GM10266 (cell line): ENCODE measurements at regions not wholly inside any gene's neighbourhood (a gene's known extent, or its start where the extent isn't known, plus 50 kb on each side); places are given as distances from the start of the nearest gene placed in this dataset.
"Not testable (repeated sequence)": the region's sequence is repeated elsewhere in the genome, so short reads cannot be mapped to it uniquely, and the experiment has no call there.

ENCODE experiments used
- DNase-seq: peaks from one replicate; pipeline ENCODE4 v3.0.0; 2012; ENCODE audit errors: extremely low spot score
- TF ChIP-seq, protein P1 (sequence below): IDR thresholded peaks from 2 replicates; pipeline ENCODE4 v1.5.1; 2012; ENCODE audit warnings: mild to moderate bottlenecking, low read depth; ENCODE audit not compliant: control insufficient read depth, insufficient read depth; ENCODE audit errors: missing control alignments

DNA sequence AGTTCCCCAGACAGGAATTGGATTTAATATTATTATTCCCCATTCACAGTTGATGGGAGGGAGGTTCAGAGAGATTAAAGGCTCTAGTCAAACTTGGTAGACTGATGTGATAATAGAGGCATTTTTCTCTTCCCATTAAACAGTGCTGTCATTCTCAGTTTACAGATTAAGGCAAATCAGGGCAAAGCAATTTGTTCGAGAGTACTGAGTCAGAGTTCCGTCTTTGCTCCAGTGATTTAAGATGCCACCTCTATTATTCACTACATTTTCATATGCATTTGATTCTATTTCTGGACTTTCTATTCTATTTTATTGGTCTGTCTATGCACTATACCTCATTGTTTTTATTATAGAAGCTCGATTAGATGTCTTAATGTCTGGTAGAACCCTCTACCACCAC is 201.0 kb upstream of the RAI14 start:
- TF ChIP-seq, protein P1, sequence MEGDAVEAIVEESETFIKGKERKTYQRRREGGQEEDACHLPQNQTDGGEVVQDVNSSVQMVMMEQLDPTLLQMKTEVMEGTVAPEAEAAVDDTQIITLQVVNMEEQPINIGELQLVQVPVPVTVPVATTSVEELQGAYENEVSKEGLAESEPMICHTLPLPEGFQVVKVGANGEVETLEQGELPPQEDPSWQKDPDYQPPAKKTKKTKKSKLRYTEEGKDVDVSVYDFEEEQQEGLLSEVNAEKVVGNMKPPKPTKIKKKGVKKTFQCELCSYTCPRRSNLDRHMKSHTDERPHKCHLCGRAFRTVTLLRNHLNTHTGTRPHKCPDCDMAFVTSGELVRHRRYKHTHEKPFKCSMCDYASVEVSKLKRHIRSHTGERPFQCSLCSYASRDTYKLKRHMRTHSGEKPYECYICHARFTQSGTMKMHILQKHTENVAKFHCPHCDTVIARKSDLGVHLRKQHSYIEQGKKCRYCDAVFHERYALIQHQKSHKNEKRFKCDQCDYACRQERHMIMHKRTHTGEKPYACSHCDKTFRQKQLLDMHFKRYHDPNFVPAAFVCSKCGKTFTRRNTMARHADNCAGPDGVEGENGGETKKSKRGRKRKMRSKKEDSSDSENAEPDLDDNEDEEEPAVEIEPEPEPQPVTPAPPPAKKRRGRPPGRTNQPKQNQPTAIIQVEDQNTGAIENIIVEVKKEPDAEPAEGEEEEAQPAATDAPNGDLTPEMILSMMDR = no peak
- no peak for DNase-seq

DNA sequence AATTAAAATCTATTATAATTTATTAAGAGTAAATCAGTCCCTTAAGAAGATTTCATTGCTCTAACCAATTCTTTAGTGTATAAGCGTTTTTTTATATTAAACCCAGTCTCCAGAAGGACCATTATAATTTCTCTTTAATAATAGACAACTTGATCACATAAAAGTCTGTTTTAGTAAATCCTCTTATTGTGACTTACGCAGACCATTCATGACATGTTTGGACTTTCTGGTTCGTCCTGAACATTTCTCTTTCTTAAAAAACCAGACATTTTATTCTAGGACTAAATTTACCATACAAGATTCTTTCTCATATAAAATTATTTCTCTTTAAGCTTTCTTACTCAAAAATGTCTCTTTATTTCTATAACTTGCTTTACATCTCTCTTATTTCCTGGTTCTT is 196.2 kb upstream of the RAI14 start:
- DNase-seq = no peak
- TF ChIP-seq, protein P1 = no peak

DNA sequence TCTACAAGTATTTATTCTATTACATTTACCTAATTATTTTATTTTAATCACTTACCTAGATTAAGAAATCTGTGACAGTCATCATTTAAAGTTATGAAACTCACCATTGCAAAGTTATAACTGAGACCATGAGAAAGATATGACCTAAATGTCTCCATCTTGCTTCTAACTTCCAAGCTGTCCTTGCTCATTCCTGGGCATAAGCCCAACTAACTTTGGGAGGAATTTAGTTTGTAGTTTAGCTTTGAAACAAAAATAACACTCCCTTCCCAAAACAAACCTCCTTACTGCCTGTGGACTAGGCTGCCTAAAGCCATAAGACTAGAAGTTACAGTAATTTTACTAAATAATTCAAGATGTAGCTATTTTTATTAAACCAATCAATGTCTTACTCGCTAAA is 195.6 kb upstream of the RAI14 start:
- no peak for DNase-seq
- TF ChIP-seq, protein P1 = no peak

DNA sequence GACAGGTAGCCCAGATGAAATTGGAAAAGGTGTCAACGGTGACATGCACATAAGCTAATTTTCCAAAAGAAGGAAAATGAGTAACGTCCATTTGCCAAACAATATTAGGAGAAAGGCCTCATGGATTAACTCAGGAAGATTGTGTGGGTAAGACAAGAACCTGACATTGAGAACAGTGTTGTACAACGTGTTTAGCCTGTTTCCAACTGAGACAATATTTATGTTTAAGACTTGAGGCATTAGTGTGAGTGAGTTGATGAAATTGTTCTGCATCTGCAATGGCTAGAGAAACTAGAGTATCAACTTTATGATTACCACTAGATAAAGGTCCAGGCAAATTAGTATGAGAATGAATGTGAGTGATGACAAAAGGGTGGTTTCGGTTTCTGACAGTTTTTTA is 191.3 kb upstream of the RAI14 start:
- DNase-seq = no peak
- TF ChIP-seq, protein P1 = no peak

- DNase-seq = not testable (repeated sequence)
- TF ChIP-seq, protein P1 = peak; percentile 50
Observed at GRCh38 chr5:34465301-34465700, 190.8 kb upstream of the RAI14 start.

DNA sequence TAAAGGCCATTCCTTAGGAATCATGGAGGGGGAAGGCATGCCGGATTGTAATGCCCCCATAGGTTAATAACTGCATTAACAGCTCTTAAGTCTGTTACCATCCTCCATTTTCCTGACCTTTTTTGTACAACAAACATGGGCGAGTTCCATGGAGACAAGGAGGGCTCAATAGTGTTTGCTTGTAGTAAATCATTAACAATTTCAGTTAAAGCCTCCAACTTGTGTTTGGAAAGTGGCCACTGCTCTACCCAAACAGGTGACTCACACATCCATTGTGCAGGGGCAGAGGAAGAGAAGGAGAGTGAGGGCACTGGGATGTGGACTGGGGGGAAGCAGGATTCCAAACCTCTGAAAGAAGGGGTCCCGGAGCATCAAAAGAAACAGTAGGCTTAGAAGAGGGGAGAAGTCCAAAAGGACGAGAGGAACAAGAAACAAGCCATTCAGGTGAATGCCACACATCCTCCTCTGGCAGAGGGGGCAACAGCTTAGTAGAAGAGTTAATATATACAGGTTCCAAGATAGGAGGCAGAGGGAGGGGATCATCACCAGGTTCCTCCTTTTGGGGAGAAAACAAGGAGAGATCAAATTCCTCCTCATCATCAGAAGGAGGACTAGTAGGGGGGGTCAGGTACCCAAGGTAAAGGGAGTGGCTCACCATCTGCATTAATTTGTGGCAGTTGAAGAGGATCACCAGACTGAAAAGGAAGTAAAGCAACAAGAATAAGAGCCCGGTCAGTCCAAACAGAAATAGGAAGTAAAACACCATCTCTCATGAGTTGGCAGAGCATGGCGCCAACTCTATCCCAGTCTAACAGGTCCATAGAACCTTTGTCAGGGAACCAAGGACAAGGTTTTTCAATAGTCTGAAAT is 189.4 kb upstream of the RAI14 start:
- DNase-seq = not testable (repeated sequence)

- TF ChIP-seq, protein P1 = no peak
- DNase-seq = no peak
Observed at GRCh38 chr5:34467436-34467835, 188.7 kb upstream of the RAI14 start.

- DNase-seq = not testable (repeated sequence)
Observed at GRCh38 chr5:34467984-34468383, 188.1 kb upstream of the RAI14 start.
